Urinary bladder (tissue), 3 donors: ENCODE measurements at regions not wholly inside any gene's neighbourhood (a gene's known extent, or its start where the extent isn't known, plus 50 kb on each side); places are given as distances from the start of the nearest gene placed in this dataset.
"Not testable (repeated sequence)": the region's sequence is repeated elsewhere in the genome, so short reads cannot be mapped to it uniquely, and the experiment has no call there.

Experiments used
- DNase-seq: peaks from one replicate; pipeline ENCODE4 v3.0.0-alpha.2; 2015; ENCODE audit errors: extremely low spot score
- H3K27ac ChIP-seq: one replicate; pipeline ENCODE4 v1.5.1; 2013; ENCODE audit warnings: low read depth, mild to moderate bottlenecking, moderate library complexity
- H3K36me3 ChIP-seq: one replicate; pipeline ENCODE4 v1.6.1; 2013; ENCODE audit warnings: mild to moderate bottlenecking, moderate library complexity; ENCODE audit not compliant: insufficient read depth
- H3K4me1 ChIP-seq: one replicate; pipeline ENCODE4 v1.6.1; 2013; ENCODE audit warnings: mild to moderate bottlenecking, moderate library complexity; ENCODE audit not compliant: insufficient read depth
- H3K4me3 ChIP-seq: one replicate; pipeline ENCODE4 v1.5.1; 2013; ENCODE audit warnings: low read depth, low read length
- WGBS: extraction: QIAGEN DNeasy Blood & Tissue Kit; methylation state at CpG from one replicate; pipeline ENCODE4 v1.1.7; 2013; 5-methylcytosine and 5-hydroxymethylcytosine counted together
- donor health status: healthy with polysubstance abuse.
- donor health status: healthy.

- H3K4me1 ChIP-seq: no peaks in the 10 kb centered on the region
- H3K4me3 ChIP-seq: no peak overlapping the region
- no peaks in the 10 kb centered on the region for H3K36me3 ChIP-seq
- DNase-seq: no peak
- no peak overlapping the region for H3K27ac ChIP-seq
- 89% methylated on average over 7 of the region's 7 CpGs for WGBS
Measured at GRCh38 chr6:68194846-68195478, 440.1 kb upstream of the ADGRB3 start.

- WGBS: 74% methylated on average over 1 of the region's 1 CpG
Measured at GRCh38 chr6:68192988-68193387, 442.1 kb upstream of the ADGRB3 start.

GRCh38 chr6:68189217-68189815, 445.8 kb upstream of the ADGRB3 start:
- Histone ChIP-seq H3K27ac (no peak overlapping the region), H3K4me1 (no peaks in the 10 kb centered on the region), H3K36me3 (no peaks in the 10 kb centered on the region), H3K4me3 (no peak overlapping the region)
- 57% methylated on average over 3 of the region's 3 CpGs for WGBS
- DNase-seq: no peak

More at GRCh38 chr6:68192988-68193387, 442.1 kb upstream of the ADGRB3 start:
- Histone ChIP-seq H3K36me3 (no peaks in the 10 kb centered on the region), H3K27ac (no peak overlapping the region), H3K4me1 (no peaks in the 10 kb centered on the region), H3K4me3 (no peak overlapping the region)
- no peak for DNase-seq

- no peak overlapping the region for H3K4me3 ChIP-seq
- H3K27ac ChIP-seq: no peak overlapping the region
- H3K36me3 ChIP-seq: no peaks in the 10 kb centered on the region
- no peaks in the 10 kb centered on the region for H3K4me1 ChIP-seq
- no peak for DNase-seq
- WGBS: 97% methylated on average over 2 of the region's 2 CpGs
Measured at GRCh38 chr6:68186870-68187269, 448.2 kb upstream of the ADGRB3 start.

GRCh38 chr6:68182386-68182785, 452.7 kb upstream of the ADGRB3 start:
- no peak overlapping the region for H3K27ac ChIP-seq

GRCh38 chr6:68181027-68181426, 454.1 kb upstream of the ADGRB3 start:
- WGBS: 67% methylated on average over 3 of the region's 3 CpGs
- H3K27ac ChIP-seq, H3K36me3 ChIP-seq, H3K4me3 ChIP-seq, DNase-seq, H3K4me1 ChIP-seq: not testable (repeated sequence)

More at GRCh38 chr6:68182386-68182785, 452.7 kb upstream of the ADGRB3 start:
- no peak overlapping the region for H3K4me3 ChIP-seq
- no peaks in the 10 kb centered on the region for H3K4me1 ChIP-seq
- DNase-seq: no peak
- WGBS: 69% methylated on average over 3 of the region's 3 CpGs
- no peaks in the 10 kb centered on the region for H3K36me3 ChIP-seq

GRCh38 chr6:68173616-68174015, 461.5 kb upstream of the ADGRB3 start:
- WGBS: 67% methylated on average over 2 of the region's 2 CpGs
- no peaks in the 10 kb centered on the region for H3K36me3 ChIP-seq
- no peak overlapping the region for H3K4me3 ChIP-seq
- no peak for DNase-seq
- no peak overlapping the region for H3K27ac ChIP-seq
- H3K4me1 ChIP-seq: no peaks in the 10 kb centered on the region

GRCh38 chr6:68169922-68170321, 465.2 kb upstream of the ADGRB3 start:
- Histone ChIP-seq H3K36me3 (no peaks in the 10 kb centered on the region), H3K4me3 (no peak overlapping the region), H3K4me1 (no peaks in the 10 kb centered on the region), H3K27ac (no peak overlapping the region)
- DNase-seq: no peak
- 69% methylated on average over 1 of the region's 1 CpG for WGBS

GRCh38 chr6:68167604-68168003, 467.5 kb upstream of the ADGRB3 start:
- no peaks in the 10 kb centered on the region for H3K36me3 ChIP-seq
- no peak overlapping the region for H3K4me3 ChIP-seq
- no peak for DNase-seq
- 78% methylated on average over 2 of the region's 2 CpGs for WGBS
- H3K27ac ChIP-seq: no peak overlapping the region
- H3K4me1 ChIP-seq: no peaks in the 10 kb centered on the region

- not testable (repeated sequence) for H3K36me3 ChIP-seq, H3K27ac ChIP-seq, H3K4me3 ChIP-seq, DNase-seq, H3K4me1 ChIP-seq
- 94% methylated on average over 3 of the region's 3 CpGs for WGBS
Measured at GRCh38 chr6:68160812-68161211, 474.3 kb upstream of the ADGRB3 start.

GRCh38 chr6:68160348-68160747, 474.7 kb upstream of the ADGRB3 start:
- H3K4me3 ChIP-seq: no peak overlapping the region
- H3K36me3 ChIP-seq: no peaks in the 10 kb centered on the region
- no peak overlapping the region for H3K27ac ChIP-seq
- no peak for DNase-seq
- H3K4me1 ChIP-seq: no peaks in the 10 kb centered on the region

- DNase-seq: no peak
- Histone ChIP-seq H3K36me3 (no peaks in the 10 kb centered on the region), H3K4me3 (no peak overlapping the region), H3K27ac (no peak overlapping the region), H3K4me1 (no peaks in the 10 kb centered on the region)
- WGBS: 94% methylated on average over 2 of the region's 2 CpGs
Measured at GRCh38 chr6:68159433-68159832, 475.6 kb upstream of the ADGRB3 start.

- no peak for DNase-seq
- H3K36me3 ChIP-seq: no peaks in the 10 kb centered on the region
- WGBS: 36% methylated on average over 1 of the region's 1 CpG
- H3K4me3 ChIP-seq: no peak overlapping the region
- H3K4me1 ChIP-seq: no peaks in the 10 kb centered on the region
- no peak overlapping the region for H3K27ac ChIP-seq
Measured at GRCh38 chr6:68158256-68158655, 476.8 kb upstream of the ADGRB3 start.

GRCh38 chr6:68144667-68145066, 490.4 kb upstream of the ADGRB3 start:
- H3K4me1 ChIP-seq: no peaks in the 10 kb centered on the region
- no peaks in the 10 kb centered on the region for H3K36me3 ChIP-seq
- no peak for DNase-seq
- H3K27ac ChIP-seq: no peak overlapping the region
- no peak overlapping the region for H3K4me3 ChIP-seq
